ENCODE measurements at regions not wholly inside any gene's neighbourhood (a gene's known extent, or its start where the extent isn't known, plus 50 kb on each side); places are given as distances from the start of the nearest gene placed in this dataset.
A peak's percentile ranks its signal among the peaks of the same experiment; 100 is the strongest.
"Not testable (repeated sequence)": the region's sequence is repeated elsewhere in the genome, so short reads cannot be mapped to it uniquely, and the experiment has no call there.

DNA sequence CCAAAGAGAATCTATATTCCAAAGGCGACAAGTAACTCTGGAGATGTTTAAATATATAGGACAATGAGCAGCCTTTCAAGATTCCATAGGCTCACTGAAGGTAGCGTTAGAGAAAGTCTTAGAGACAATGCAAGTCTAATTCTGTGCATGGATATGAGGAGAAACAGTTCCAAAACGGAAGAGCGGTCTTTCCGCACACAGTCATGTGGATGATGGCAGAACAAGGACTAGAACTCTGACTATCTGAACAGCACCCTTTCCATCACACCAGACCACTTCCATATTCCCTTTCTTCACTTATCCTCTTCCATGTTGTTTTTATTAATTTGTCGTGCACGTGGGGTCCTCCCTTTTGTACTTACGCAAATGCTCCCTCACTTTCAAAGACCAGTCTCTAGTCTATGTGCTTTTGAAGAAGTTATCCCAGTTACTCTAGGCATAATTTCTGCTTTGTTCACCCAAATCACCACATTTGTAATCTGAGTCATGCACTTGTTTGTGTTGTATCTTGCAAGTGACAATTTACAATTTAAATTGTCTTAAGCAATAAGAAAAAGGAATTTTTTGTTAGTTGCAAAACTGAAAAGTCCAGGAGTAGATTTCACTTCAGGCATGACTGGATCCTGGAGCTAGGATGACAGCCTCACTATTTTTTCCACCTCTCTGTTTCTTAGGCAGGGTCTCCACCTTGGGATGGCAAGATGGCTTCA is 116.0 kb upstream of the ADRA1B start:
- FAIRE-seq = no peak
- DNase-seq (ENCODE audit: insufficient read length, low spot score) = no peak

DNA sequence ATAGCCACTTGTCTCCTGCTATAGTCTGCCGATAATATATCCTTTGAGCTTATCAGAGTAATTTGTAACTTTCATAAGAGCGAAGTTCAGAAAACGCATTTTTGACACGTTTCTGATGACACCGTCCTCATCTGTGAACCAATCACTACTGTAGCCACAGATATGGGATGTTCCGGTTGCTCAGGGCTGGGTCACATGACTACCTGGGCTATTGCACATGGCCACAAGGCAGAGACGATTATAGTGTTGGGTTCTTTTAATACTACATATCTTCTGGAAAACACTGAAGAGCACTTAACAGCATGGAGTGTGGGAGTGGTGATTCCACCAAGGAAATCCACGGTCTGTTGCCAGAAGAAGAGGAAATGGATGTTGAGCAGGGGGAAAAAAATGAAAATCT is 115.0 kb upstream of the ADRA1B start:
- peak; percentile 18 for FAIRE-seq
- DNase-seq (ENCODE audit: insufficient read length, low spot score) = no peak

DNA sequence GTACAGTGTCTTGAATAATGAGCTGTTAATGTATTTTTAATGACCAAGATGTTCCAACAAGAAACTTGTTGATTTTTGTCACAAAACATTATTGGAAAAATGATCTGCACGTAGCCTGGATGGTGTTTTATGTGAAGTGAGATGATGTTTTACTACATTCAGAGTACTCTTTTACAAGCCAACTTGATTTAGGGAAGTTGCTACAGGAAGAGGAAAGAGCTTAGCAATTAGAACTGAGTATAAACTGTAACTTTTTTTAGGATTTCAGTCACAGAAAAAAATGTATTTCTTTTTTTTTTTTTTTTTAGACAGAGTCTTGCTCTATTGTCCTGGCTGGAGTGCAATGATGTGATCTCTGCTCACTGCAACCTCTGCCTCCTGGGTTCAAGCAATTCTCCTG is 113.6 kb upstream of the ADRA1B start:
- no peak for FAIRE-seq
- DNase-seq (ENCODE audit: insufficient read length, low spot score) = no peak

DNA sequence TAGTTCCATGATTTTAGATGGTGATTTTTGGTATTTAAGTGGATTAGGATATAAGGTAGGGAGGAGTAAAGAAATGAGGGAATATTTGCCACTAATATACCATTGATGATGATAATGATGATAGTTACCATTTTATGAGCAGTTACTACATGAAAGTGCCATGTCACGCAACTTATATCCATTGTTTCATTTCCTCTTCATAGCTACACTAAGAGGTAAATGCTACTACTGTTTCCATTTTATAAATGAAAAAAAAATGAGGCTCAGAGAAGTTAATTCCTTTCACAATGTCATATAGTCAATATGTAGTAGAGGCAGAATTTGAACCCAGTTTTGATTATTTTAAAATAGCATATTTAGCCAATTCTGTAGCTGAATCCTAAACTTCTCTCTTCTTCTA is 112.2 kb upstream of the ADRA1B start:
- no peak for FAIRE-seq
- no peak for DNase-seq (ENCODE audit: insufficient read length, low spot score)

DNA sequence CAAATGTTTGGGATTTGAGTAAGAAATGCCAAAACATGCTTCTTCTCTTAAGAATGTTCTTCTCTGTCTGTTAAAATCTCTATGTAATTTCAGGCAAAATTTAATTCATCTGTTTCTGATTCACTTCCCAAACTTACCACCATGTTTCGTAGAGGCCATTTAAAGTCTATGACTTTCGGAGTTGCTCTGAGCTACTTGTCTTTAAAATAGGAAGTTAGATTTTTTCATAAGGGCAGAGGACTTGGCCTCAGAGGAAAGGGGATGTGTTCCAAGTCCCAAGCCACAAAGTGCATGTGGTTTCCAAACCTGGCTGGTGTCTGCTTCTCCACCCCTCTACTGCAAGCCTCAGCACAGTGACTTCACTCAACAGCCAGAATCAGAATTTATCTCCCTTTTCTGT is 111.3 kb upstream of the ADRA1B start:
- peak; percentile 23 for FAIRE-seq
- DNase-seq (ENCODE audit: insufficient read length, low spot score) = no peak

DNA sequence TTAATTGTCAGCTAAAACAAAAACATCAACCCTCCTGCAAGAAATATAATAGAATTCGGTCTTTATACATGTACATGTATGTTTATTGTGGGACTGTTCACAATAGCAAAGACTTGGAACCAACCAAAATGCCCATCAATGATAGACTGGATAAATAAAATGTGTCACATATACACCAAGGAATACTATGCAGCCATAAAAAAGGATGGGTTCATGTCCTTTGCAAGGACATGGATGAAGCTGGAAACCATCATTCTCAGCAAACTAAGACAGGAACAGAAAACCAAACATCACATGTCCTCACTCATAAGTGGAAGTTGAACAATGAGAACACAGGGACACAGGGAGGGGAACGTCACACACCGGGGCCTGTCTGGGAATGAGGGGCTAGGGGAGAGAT is 109.1 kb upstream of the ADRA1B start:
- DNase-seq (ENCODE audit: insufficient read length, low spot score); FAIRE-seq: not testable (repeated sequence)

DNA sequence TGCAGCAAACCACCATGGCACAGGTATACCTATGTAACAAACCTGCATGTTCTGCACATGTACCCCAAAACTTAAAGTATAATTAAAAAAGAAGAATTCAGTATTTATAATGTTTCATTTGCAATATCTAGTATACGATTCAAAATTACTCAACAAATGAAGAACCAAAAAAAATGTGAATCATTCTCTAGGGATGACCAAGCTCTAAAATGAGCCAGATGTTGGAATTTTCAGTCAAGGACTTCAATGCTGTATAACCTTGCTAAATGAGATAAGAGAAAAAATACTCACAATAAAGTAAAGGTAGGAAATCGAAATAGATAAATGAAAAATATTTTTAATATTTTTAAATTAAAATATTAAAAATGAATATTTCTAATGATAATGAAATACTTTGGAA is 108.7 kb upstream of the ADRA1B start:
- FAIRE-seq = no peak
- DNase-seq (ENCODE audit: insufficient read length, low spot score) = no peak

DNA sequence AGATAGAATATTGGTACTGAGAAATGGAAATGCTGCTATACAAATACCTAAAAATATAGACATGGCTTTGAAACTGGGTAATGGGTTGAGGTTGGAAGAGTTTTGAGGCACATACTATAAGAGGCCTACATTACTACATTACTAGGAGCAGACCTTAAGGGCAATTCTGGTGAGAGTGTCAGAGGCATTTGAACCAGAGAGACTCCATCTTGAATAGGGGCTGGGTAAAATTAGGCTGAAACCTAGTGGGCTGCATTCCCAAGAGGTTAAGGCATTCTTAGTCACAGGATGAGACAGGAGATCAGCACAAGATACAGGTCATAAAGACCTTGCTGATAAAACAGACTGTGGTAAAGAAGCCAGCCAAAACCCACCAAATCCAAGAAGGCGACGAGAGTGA is 104.6 kb upstream of the ADRA1B start:
- no peak for FAIRE-seq
- DNase-seq (ENCODE audit: insufficient read length, low spot score) = no peak

DNA sequence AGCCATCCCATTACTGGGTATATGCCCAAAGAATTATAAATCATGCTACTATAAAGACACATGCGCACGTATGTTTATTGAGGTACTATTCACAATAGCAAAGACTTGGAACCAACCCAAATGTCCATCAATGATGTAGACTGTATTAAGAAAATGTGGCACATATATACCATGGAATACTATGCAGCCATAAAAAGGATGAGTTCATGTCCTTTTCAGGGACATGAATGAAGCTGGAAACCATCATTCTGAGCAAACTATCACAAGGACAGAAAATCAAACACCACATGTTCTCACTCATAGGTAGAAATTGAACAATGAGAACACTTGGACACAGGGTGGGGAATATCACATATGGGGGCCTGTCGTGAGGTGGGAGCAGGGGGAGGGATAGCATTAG is 103.5 kb upstream of the ADRA1B start:
- not testable (repeated sequence) for FAIRE-seq; DNase-seq (ENCODE audit: insufficient read length, low spot score)

DNA sequence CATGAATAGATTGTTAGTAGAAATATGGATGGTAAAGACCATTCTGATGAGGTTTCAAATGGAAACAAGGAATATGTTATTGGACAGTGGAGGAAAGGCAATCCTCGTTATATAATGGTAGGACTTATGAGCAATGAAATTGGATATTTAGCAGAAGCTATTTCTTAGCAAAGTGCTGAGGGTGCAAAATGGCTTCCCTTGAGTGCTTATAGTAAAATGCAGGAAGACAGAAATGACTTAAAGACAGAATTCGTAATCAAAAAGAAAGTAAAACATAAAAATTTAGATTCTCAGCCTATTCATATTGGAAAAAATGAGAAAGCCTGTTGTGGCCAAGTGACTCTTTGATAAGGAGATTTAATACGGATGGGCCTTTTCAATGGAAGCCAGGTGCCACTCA is 102.1 kb upstream of the ADRA1B start:
- no peak for FAIRE-seq
- DNase-seq (ENCODE audit: insufficient read length, low spot score) = no peak

DNA sequence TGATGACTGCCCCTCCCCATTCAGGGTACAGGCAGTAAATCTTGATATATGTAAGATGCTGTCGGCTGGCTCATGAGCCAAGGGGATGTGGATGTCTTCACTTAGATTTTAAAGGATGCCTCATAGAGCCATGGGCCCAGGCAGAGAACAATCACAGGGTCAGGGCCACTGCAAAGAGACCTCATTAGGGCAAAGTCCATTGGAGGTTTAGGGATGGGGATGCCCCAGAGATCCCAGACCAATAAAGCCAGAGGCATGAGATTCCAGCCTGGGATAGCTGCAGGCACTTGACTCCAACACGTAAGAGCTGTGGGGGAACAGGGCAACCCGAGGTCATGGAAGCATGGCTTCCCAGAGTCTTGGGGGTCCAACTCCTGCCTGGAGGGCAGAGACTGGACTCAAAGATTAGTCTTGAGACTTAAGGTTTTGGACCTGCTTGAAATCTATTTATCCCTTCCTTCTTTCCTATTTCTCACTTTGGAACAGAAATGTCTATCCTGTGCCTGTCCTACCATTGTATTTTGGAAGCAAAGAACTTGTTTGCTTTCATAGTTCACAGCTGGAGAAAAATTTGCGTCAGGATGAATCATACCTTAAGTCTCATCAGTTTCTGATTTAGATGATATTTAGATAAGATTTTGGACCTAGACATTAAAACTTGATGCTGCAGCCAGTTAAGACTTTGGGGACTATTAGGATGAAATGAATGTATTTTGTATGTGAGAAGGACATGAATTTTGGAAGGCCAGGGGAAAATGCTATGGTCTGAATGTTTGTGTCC is 101.3 kb upstream of the ADRA1B start:
- no peak for DNase-seq (ENCODE audit: insufficient read length, low spot score)
- no peak for FAIRE-seq

DNA sequence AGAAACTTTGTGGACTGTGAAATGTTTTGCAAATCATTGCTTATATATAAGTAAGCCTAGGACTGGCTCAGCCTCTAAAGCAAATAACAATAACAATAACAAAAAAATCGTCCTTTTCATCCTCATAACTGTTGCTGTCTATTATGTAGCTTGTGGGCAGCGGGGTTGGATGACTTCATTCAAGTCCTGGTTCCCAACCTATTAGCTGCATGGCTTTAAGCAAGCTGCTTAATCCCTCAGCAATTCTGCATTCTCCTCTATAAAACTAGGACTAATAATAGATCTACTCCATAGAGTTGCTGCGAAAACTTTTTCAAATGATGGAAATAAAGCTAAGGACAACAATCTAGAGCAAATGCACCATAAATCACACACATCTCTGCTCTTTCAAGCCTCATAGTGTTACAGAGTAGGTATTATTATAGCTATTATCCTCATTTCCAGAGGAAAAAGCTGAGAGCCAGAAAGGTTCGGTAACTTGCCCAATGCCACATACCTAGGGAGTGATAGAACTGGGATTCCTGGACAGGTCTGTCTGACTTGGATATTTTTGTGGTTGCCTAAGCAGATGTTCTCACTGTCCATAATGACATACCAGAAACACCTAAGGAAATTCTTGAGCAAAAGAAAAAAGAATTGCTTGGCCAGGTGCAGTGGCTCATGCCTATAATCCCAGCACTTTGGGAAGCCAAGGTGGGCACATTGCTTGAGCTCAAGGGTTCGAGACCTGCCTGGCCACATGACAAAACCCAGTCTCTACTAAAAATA is 98.8 kb upstream of the ADRA1B start:
- no peak for DNase-seq (ENCODE audit: insufficient read length, low spot score)
- FAIRE-seq = no peak

DNA sequence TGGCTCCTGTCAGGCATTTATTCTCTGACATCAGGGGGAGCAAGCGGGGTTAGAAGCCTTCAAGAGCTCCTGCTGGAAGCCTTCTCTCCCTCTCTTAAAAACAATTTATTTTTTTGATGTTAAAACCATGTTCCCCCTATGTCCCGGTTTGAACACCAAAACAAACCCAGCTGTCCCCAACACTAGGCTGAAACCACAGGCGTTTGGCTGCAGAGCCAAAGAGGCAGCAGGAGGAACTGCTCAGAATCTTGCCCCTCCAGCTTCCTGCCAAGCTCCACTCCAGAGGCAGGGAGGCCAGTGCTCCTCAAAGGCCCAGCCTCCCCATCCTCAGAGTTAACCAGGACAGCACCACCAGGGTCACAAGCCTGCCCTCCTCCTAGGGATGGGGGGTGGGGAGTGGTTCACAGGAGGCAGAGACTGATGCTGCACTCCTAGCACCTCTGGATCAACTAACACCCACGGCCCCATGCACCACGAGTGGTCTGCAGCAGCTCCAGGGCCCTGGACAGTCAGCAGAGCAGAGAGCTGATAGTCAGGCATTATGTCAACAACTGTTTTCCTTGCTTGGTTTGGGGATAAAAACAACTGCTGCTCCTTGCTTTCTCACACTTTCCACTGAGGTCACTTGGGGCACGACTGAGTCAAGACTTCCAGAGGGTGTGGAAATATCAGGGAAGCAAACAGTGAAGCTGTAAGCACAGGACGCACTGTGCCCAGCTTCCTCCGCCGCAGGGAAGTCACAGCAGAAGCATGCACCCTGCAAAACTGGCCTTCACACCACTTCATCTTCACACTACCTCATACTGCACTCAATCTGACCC is 96.5 kb upstream of the ADRA1B start:
- DNase-seq (ENCODE audit: insufficient read length, low spot score) = no peak
- no peak for FAIRE-seq

DNA sequence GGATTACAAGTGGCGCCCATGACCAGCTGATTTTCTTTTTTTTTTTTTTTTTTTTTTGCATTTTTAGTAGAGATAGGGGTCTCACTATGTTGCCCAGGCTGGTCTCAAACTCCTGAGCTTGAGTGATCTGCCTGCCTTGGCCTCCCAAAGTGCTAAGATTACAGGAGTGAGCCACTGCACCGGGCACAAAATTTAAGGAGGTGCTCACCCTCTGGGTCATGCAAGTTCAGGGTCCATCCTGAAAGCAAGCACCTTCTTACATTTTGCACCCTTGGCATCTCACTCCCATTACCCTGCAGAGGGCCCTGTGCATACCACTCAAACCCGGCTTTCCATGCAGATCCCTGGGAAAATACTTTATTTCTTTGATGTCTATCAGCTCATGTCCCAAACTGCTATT is 95.6 kb upstream of the ADRA1B start:
- FAIRE-seq = no peak
- no peak for DNase-seq (ENCODE audit: insufficient read length, low spot score)

DNA sequence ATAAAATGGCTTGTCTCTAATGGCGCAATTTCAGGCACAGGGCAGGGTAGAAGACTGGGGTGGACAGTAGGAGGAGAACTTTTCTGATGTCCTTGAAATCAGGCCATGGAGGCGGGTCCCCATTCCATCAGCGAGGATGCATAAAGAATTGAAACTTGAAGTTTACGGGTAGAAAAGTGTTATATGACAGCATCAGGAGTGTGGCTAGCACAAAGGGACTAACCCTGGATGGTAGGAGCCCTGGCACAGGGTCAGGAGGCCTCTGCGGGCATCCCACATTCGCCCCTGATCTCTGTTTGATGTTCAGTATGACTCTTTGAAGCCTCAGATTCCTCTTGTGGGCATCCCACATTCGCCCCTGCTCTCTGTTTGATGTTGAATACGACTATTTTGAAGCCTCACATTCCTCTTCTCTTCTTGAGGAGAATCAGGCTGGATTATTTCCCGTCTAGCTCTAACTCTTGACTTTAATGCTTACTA is 94.8 kb upstream of the ADRA1B start:
- FAIRE-seq = no peak

DNA sequence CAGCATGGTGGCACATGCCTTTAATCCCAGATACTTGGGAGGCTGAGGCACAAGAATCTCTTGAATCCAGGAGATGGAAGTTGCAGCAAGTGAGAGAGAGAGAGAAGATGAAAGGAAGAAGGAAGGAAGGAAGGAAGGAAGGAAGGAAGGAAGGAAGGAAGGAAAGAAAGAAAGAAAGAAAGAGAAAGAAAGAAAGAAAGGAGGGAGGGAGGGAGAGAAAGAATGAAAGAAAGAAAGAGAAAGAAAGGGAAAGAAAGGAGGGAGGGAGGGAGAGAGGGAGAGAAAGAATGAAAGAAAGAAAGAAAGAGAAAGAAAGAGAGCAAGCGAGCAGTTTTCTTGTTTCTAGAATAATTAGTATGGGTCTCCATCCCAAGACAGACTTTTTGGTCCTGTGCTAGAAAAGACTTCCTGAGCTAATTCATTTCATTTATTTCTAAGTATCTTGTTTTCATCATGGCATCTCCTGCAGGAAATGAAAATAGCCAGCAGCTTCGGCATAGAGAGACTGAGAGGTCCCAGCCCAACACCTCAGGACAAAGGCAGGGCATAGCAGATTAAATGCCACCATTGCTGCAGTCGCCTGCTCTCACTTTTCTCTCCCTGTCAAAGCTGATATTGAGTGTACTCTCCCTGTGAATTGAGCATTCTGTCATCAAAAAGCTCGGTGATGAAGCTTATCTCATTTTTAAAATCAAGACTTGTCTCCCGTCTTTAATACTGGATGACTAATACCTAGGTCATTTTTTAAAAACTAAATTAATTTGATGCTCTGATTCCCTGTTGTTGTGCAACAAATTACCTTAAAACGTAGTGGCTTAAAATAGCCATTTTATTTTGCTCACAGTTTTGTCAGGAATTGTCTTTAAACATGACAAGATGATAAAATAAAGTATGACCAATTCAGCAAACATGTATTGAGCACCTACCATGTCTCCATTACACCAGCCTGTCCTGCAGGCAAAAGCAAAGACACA is 91.8 kb upstream of the ADRA1B start:
- DNase-seq (ENCODE audit: insufficient read length, low spot score) (no peak), FAIRE-seq (no peak)

More for the DNA sequence above, 94.8 kb upstream of the ADRA1B start:
- DNase-seq (ENCODE audit: insufficient read length, low spot score) = no peak

DNA sequence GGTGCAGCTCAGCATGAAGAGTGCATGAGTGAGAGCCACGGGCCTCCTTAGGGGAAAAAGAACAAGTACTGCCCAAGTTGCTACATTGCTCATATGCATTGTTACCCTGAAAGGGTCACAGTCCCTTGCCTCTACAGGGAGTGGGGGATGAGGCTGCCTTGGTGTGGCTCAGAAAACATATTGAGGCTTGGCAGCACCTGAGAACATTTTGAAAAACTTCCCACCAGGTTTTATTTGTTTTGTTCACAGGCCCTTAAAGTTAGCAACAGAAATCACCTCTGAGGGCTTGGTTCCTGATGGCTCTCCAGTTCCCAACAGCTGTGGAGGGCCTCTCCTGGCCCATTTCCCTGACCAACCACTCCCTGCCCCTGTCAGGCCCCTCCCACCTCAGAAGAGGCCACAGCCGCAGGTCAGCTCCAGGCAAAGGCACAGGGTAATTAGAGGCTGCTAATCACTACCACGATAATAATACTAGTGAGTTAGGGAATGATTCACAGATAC is 90.7 kb upstream of the ADRA1B start:
- FAIRE-seq (no peak), DNase-seq (ENCODE audit: insufficient read length, low spot score) (no peak)

DNA sequence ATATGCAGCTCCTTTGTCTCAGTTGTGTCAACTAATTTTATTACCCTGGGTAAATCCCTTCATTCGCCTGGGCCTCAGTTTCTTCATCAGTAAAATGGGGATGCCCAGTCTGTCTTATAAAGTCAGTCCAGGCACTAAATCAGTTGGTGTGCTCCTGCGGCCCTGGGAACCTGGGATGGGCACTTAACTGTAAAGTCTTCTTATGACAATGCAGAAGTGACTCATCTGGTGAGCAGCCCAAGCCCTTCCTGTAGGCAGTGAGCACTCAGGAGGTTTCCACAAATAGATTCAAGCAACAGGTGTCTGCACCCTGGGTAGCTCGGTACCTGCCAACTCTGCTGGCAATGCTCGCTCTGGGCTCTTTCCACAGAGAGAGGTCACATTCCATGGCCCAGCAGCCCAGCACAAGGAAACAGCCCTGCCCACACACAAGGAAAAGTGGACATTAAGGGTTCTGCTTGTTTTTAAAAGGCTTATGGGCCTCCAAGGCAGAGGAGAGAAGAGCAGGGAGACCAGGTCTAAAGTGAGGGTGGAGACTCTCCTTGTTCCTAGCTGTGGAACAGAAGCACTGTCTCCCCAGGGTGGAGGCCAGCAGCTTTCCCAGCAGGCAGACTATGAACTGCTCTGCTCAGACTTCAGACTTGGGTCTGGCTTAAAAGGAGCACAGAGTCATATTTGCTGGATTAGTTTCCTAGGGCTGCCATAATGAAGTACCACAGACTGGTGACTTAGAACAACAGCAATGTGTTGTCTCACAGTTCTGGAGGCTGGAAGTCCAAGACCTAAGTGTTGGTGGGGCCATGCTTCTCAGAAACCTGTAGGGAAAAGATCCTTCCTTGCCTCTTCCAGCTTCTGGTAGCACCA is 89.7 kb upstream of the ADRA1B start:
- no peak for DNase-seq (ENCODE audit: insufficient read length, low spot score)
- no peak for FAIRE-seq

Data from GM19239 (cell line).